DOHH2 (cell line): ENCODE measurements at regions not wholly inside any gene's neighbourhood (a gene's known extent, or its start where the extent isn't known, plus 50 kb on each side); places are given as distances from the start of the nearest gene placed in this dataset.

ENCODE experiments used
- H3F3A ChIP-seq: fragments of 200-600 bp; sonication (generic), shearing (Covaris generic); 2 replicates; pipeline ENCODE4 v1.6.0; 2016; ENCODE audit warnings: antibody characterized with exemption, mild to moderate bottlenecking; ENCODE audit not compliant: control insufficient read depth, insufficient read depth
- H3K27ac ChIP-seq: fragments of 200-600 bp; sonication (generic); 2 replicates; pipeline ENCODE4 v1.5.1; 2014; ENCODE audit warnings: low read depth, mild to moderate bottlenecking, low read length, moderate library complexity
- H3K27me3 ChIP-seq: fragments of 200-600 bp; sonication (generic); 2 replicates; pipeline ENCODE4 v1.6.1; 2014; ENCODE audit warnings: mild to moderate bottlenecking, low read length, mixed read lengths; ENCODE audit not compliant: control insufficient read depth
- H3K36me3 ChIP-seq: fragments of 200-600 bp; sonication (generic); 2 replicates; pipeline ENCODE4 v1.6.1; 2014; ENCODE audit warnings: mild to moderate bottlenecking, low read length, moderate library complexity, mixed read lengths; ENCODE audit not compliant: control insufficient read depth
- H3K4me1 ChIP-seq: fragments of 200-600 bp; sonication (generic); 2 replicates; pipeline ENCODE4 v1.6.1; 2014; ENCODE audit warnings: mild to moderate bottlenecking, low read length, mixed read lengths; ENCODE audit not compliant: control insufficient read depth
- H3K4me2 ChIP-seq: fragments of 200-600 bp; sonication (generic); 2 replicates; pipeline ENCODE4 v1.6.0; 2014; ENCODE audit warnings: mild to moderate bottlenecking, low read length, moderate library complexity
- H3K4me3 ChIP-seq: fragments of 200-600 bp; sonication (generic); 2 replicates; pipeline ENCODE4 v1.5.1; 2014; ENCODE audit warnings: mild to moderate bottlenecking, low read length, mixed read lengths
- H3K79me2 ChIP-seq: fragments of 200-600 bp; sonication (generic); 2 replicates; pipeline ENCODE4 v1.6.1; 2014; ENCODE audit warnings: mild to moderate bottlenecking, low read length, mixed read lengths; ENCODE audit not compliant: control insufficient read depth
- H3K9me2 ChIP-seq: fragments of 200-600 bp; sonication (generic); replicated peaks from 2 replicates; pipeline ENCODE4 v1.6.1; 2014; ENCODE audit warnings: mild to moderate bottlenecking, low read length, mixed read lengths; ENCODE audit not compliant: control insufficient read depth
- H3K9me3 ChIP-seq: fragments of 200-600 bp; sonication (generic); 2 replicates; pipeline ENCODE4 v1.6.1; 2014; ENCODE audit warnings: antibody characterized with exemption, low read length, mixed read lengths; ENCODE audit not compliant: control insufficient read depth, insufficient read depth
- H4K20me1 ChIP-seq: fragments of 200-600 bp; sonication (generic); 2 replicates; pipeline ENCODE4 v1.6.0; 2014; ENCODE audit warnings: low read depth, mild to moderate bottlenecking, antibody characterized with exemption, low read length, moderate library complexity; ENCODE audit not compliant: control insufficient read depth, insufficient read depth
- CTCF ChIP-seq: fragments of 200-600 bp; sonication (generic); IDR thresholded peaks from one replicate; pipeline ENCODE4 v1.5.1; 2014; ENCODE audit warnings: antibody characterized with exemption, mild to moderate bottlenecking, low read depth, low read length; ENCODE audit not compliant: poor library complexity, severe bottlenecking
- EZH2phosphoT487 ChIP-seq: fragments of 200-600 bp; sonication (generic); IDR thresholded peaks from 2 replicates; pipeline ENCODE4 v1.6.1; 2017; ENCODE audit warnings: borderline replicate concordance, mild to moderate bottlenecking, antibody characterized with exemption, low read length, moderate library complexity, mixed read lengths

GRCh38 chr12:65694130-65694529 lies 130.2 kb upstream of the HMGA2 start:
- Histone ChIP-seq H3K4me3 (no peak overlapping the region), H3K27me3 (no peaks in the 10 kb centered on the region), H3K9me2 (no peaks in the 10 kb centered on the region), H3K27ac (no peak overlapping the region), H4K20me1 (no peaks in the 10 kb centered on the region), H3K79me2 (no peaks in the 10 kb centered on the region), H3K36me3 (no peaks in the 10 kb centered on the region), H3K4me1 (no peaks in the 10 kb centered on the region), H3F3A (no peaks in the 10 kb centered on the region), H3K9me3 (no peaks in the 10 kb centered on the region), H3K4me2 (no peak overlapping the region)
- TF ChIP-seq EZH2phosphoT487 = no peak
- no peak for TF ChIP-seq CTCF

GRCh38 chr12:65695113-65695865 lies 129.0 kb upstream of the HMGA2 start:
- H3K79me2 ChIP-seq = no peaks in the 10 kb centered on the region
- TF ChIP-seq CTCF = no peak
- TF ChIP-seq EZH2phosphoT487 = no peak
- H3K4me2 ChIP-seq = no peak overlapping the region
- no peaks in the 10 kb centered on the region for H4K20me1 ChIP-seq
- no peak overlapping the region for H3K4me3 ChIP-seq
- no peaks in the 10 kb centered on the region for H3K9me3 ChIP-seq
- no peaks in the 10 kb centered on the region for H3F3A ChIP-seq
- H3K9me2 ChIP-seq = no peaks in the 10 kb centered on the region
- no peaks in the 10 kb centered on the region for H3K4me1 ChIP-seq
- no peaks in the 10 kb centered on the region for H3K36me3 ChIP-seq
- H3K27ac ChIP-seq = no peak overlapping the region
- H3K27me3 ChIP-seq = no peaks in the 10 kb centered on the region

- Histone ChIP-seq H3K4me3 (no peak overlapping the region), H3K4me2 (no peak overlapping the region)
Measured at GRCh38 chr12:65696227-65696626, 128.1 kb upstream of the HMGA2 start.

More at GRCh38 chr12:65696227-65696626, 128.1 kb upstream of the HMGA2 start:
- no peaks in the 10 kb centered on the region for H3K9me2 ChIP-seq
- no peaks in the 10 kb centered on the region for H4K20me1 ChIP-seq
- H3K36me3 ChIP-seq = no peaks in the 10 kb centered on the region
- H3K27me3 ChIP-seq = no peaks in the 10 kb centered on the region
- H3K79me2 ChIP-seq = no peaks in the 10 kb centered on the region
- H3F3A ChIP-seq = no peaks in the 10 kb centered on the region
- H3K9me3 ChIP-seq = no peaks in the 10 kb centered on the region
- no peak overlapping the region for H3K27ac ChIP-seq
- H3K4me1 ChIP-seq = no peaks in the 10 kb centered on the region
- TF ChIP-seq EZH2phosphoT487 (no peak), CTCF (no peak)
